Calu3 (cell line): ENCODE measurements at regions not wholly inside any gene's neighbourhood (a gene's known extent, or its start where the extent isn't known, plus 50 kb on each side); places are given as distances from the start of the nearest gene placed in this dataset.

Experiments
- BruUV-seq: library from RNA; stranded (reverse); fragments of 400-500 nt; replicated peaks from 2 replicates; lab custom pipeline; 2021; lab: Mats Ljungman, UMichigan
- CTCF ChIA-PET: fragments of 300-600 bp; sonication (Branson Sonifier 250); formaldehyde crosslinking; loops from one replicate; lab custom pipeline; 2022; ENCODE audit warnings: antibody characterized with exemption; lab: Charles Lee
- DNase-seq: peaks from one replicate; pipeline ENCODE4 v3.0.0; 2022
- H3K27ac Mint-ChIP-seq: one replicate; pipeline ENCODE4 v1.8.0; 2022; ENCODE audit warnings: mixed read lengths; ENCODE audit not compliant: unreplicated experiment
- H3K27me3 Mint-ChIP-seq: one replicate; pipeline ENCODE4 v1.8.0; 2022; ENCODE audit warnings: mixed read lengths; ENCODE audit not compliant: unreplicated experiment
- H3K36me3 Mint-ChIP-seq: one replicate; pipeline ENCODE4 v1.8.0; 2022; ENCODE audit warnings: mild to moderate bottlenecking, moderate library complexity, mixed read lengths; ENCODE audit not compliant: insufficient read depth, unreplicated experiment
- H3K4me1 Mint-ChIP-seq: one replicate; pipeline ENCODE4 v1.8.0; 2022; ENCODE audit warnings: mild to moderate bottlenecking, low read depth, mixed read lengths; ENCODE audit not compliant: unreplicated experiment
- H3K4me3 Mint-ChIP-seq: one replicate; pipeline ENCODE4 v1.8.0; 2022; ENCODE audit warnings: mild to moderate bottlenecking, low read depth, moderate library complexity, mixed read lengths; ENCODE audit not compliant: unreplicated experiment
- H3K9me3 Mint-ChIP-seq: one replicate; pipeline ENCODE4 v1.8.0; 2022; ENCODE audit warnings: low read depth, mixed read lengths; ENCODE audit not compliant: unreplicated experiment
- intact Hi-C: fragments of 100-400 bp; cut with micrococcal nuclease; formaldehyde crosslinking; loops from one replicate; pipeline ENCODE4 v1.10.0; 2022; ENCODE audit not compliant: unreplicated experiment
- TF ChIP-seq, protein P1 (sequence below): fragments of 200-600 bp; IDR thresholded peaks from one replicate; pipeline ENCODE4 v1.8.0; 2022; ENCODE audit warnings: antibody characterized with exemption; ENCODE audit not compliant: unreplicated experiment

DNA sequence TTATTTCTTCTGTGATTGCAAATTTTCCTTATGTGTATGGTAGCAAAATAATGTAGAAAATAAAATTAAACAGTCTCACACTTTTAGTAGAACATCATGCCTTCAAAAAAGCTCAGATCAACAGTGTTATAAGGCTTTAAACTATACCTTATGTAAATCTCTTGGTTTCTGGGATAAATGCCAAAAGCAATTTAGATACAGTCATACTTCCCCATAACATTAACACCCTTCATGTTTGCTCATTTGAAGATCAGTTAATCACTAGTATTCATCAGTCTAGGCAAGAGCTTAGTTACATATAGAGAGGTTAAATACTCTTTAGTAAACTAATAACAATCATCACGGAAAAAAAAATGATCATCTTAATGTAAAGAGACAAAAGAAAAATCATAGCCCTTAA lies 421.8 kb upstream of the ANO3 start:
- CTCF ChIA-PET: no interaction called here
- intact Hi-C loops: no loop called here
- no peaks in the 10 kb centered on the region for H3K27me3 Mint-ChIP-seq
- BruUV-seq: no TSS peak
- H3K4me1 Mint-ChIP-seq: no peaks in the 10 kb centered on the region
- H3K4me3 Mint-ChIP-seq: no peak overlapping the region
- no peak overlapping the region for H3K27ac Mint-ChIP-seq
- no peaks in the 10 kb centered on the region for H3K36me3 Mint-ChIP-seq
- TF ChIP-seq, protein P1, sequence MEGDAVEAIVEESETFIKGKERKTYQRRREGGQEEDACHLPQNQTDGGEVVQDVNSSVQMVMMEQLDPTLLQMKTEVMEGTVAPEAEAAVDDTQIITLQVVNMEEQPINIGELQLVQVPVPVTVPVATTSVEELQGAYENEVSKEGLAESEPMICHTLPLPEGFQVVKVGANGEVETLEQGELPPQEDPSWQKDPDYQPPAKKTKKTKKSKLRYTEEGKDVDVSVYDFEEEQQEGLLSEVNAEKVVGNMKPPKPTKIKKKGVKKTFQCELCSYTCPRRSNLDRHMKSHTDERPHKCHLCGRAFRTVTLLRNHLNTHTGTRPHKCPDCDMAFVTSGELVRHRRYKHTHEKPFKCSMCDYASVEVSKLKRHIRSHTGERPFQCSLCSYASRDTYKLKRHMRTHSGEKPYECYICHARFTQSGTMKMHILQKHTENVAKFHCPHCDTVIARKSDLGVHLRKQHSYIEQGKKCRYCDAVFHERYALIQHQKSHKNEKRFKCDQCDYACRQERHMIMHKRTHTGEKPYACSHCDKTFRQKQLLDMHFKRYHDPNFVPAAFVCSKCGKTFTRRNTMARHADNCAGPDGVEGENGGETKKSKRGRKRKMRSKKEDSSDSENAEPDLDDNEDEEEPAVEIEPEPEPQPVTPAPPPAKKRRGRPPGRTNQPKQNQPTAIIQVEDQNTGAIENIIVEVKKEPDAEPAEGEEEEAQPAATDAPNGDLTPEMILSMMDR: no peak
- H3K9me3 Mint-ChIP-seq: peaks cover under 1% of the 10 kb centered on the region
- DNase-seq: no peak

DNA sequence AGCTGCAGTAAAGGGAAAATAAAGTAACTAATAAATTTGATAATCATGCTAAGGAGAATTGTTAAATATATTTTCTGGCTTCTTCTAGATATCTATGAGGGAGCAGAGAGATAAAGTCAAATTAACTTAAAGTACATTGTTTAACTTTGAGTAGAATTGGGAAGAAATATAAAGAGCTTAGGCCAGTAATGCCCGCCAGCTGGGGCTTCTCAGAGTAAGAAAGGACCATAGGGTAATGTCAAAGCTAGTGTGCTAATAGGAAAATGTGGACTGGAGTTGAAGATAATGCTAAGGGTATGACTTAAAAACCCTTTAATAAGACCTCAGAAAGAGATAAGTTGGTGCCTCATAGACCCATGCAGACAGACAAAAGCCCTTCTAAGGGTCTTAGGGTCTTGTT lies 411.6 kb upstream of the ANO3 start:
- CTCF ChIA-PET: no interaction called here
- TF ChIP-seq, protein P1: no peak
- no peak for DNase-seq
- H3K27me3 Mint-ChIP-seq: no peaks in the 10 kb centered on the region
- no peaks in the 10 kb centered on the region for H3K36me3 Mint-ChIP-seq
- no peaks in the 10 kb centered on the region for H3K4me1 Mint-ChIP-seq
- H3K4me3 Mint-ChIP-seq: no peak overlapping the region
- intact Hi-C loops: no loop called here
- no peak overlapping the region for H3K27ac Mint-ChIP-seq
- peaks cover 2% of the 10 kb centered on the region for H3K9me3 Mint-ChIP-seq
- no TSS peak for BruUV-seq

DNA sequence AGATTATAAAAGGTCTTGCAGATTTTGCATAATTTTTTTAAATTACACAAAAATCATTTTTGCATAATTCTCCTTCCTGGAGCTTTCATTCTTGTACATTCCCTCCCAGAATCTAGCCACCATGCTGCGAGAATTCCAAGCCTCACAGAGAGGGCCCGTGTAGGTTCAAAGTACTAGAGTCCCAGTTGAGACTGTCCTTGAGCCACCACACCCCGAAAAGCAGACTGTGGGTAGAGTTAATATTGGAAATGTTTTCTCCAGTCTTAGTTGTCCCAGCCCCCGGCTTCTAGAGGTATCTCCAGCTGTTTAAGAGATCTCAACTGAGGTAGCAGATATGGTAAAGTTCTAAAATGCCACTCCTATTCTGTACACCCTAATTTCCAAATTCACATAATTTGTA lies 407.3 kb upstream of the ANO3 start:
- H3K27me3 Mint-ChIP-seq: no peaks in the 10 kb centered on the region
- intact Hi-C loops: no loop called here
- no peaks in the 10 kb centered on the region for H3K4me1 Mint-ChIP-seq
- no peaks in the 10 kb centered on the region for H3K9me3 Mint-ChIP-seq
- BruUV-seq: no TSS peak
- no peak for DNase-seq
- H3K4me3 Mint-ChIP-seq: no peak overlapping the region
- no peaks in the 10 kb centered on the region for H3K36me3 Mint-ChIP-seq
- TF ChIP-seq, protein P1: no peak
- CTCF ChIA-PET: no interaction called here
- H3K27ac Mint-ChIP-seq: no peak overlapping the region

DNA sequence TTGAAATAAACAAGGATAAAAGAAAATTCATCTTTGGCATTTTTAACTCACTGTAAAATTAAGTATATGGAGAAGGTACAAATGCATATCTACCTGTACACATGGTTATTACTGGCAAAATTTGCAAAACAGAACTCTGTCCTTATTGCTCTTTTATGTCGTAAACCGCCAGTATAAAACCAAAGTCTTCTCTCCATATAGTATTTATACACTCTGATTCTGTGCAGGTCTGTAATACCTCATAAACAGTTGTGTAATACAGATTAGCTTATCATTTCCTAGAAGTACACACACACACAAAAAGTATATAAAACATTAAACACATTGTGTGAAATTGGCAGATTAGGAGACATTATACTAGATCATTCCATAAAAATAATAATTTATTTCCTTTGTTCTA lies 406.6 kb upstream of the ANO3 start:
- DNase-seq: no peak
- TF ChIP-seq, protein P1: no peak
- H3K9me3 Mint-ChIP-seq: no peaks in the 10 kb centered on the region
- no peaks in the 10 kb centered on the region for H3K27me3 Mint-ChIP-seq
- intact Hi-C loops: no loop called here
- H3K36me3 Mint-ChIP-seq: no peaks in the 10 kb centered on the region
- CTCF ChIA-PET: no interaction called here
- no TSS peak for BruUV-seq
- H3K4me1 Mint-ChIP-seq: no peaks in the 10 kb centered on the region
- no peak overlapping the region for H3K27ac Mint-ChIP-seq
- H3K4me3 Mint-ChIP-seq: no peak overlapping the region
